Mesenteric fat pad (tissue), 1 donor: ENCODE measurements at regions not wholly inside any gene's neighbourhood (a gene's known extent, or its start where the extent isn't known, plus 50 kb on each side); places are given as distances from the start of the nearest gene placed in this dataset.
A peak's percentile ranks its signal among the peaks of the same experiment; 100 is the strongest.

Experiments
- DNase-seq: peaks from one replicate; pipeline ENCODE4 v3.0.0-alpha.2; 2020; ENCODE audit warnings: low spot score
- donor health status: DM: yes; HTN: yes; CAD: no.

GRCh38 chr7:155983176-155983815 is 171.0 kb upstream of the SHH start:
- DNase-seq: peak; percentile 65

GRCh38 chr7:155981703-155982102 is 169.4 kb upstream of the SHH start:
- DNase-seq: peak; percentile 3

- DNase-seq: peak; percentile 69
Observed at GRCh38 chr7:155980841-155981240, 168.6 kb upstream of the SHH start.

- DNase-seq: peak; percentile 59
Observed at GRCh38 chr7:155979994-155980393, 167.7 kb upstream of the SHH start.

GRCh38 chr7:155979566-155979965 is 167.3 kb upstream of the SHH start:
- peak; percentile 37 for DNase-seq

GRCh38 chr7:155975490-155975889 is 163.2 kb upstream of the SHH start:
- DNase-seq: peak; percentile 67

GRCh38 chr7:155974186-155974897 is 162.1 kb upstream of the SHH start:
- peak; percentile 69 for DNase-seq

GRCh38 chr7:155973451-155973997 is 161.3 kb upstream of the SHH start:
- peak; percentile 76 for DNase-seq

- DNase-seq: peak; percentile 64
Observed at GRCh38 chr7:155972651-155973390, 160.6 kb upstream of the SHH start.

GRCh38 chr7:155972247-155972646 is 160.0 kb upstream of the SHH start:
- no peak for DNase-seq

GRCh38 chr7:155971180-155971770 is 159.0 kb upstream of the SHH start:
- no peak for DNase-seq

- DNase-seq: peak; percentile 75
Observed at GRCh38 chr7:155969192-155969929, 157.1 kb upstream of the SHH start.

GRCh38 chr7:155965010-155965409 is 152.7 kb upstream of the SHH start:
- no peak for DNase-seq

- peak; percentile 81 for DNase-seq
Observed at GRCh38 chr7:155964543-155964942, 152.3 kb upstream of the SHH start.

- DNase-seq: peak; percentile 64
Observed at GRCh38 chr7:155963771-155964195, 151.5 kb upstream of the SHH start.

GRCh38 chr7:155963356-155963755 is 151.1 kb upstream of the SHH start:
- DNase-seq: no peak

GRCh38 chr7:155962968-155963300 is 150.7 kb upstream of the SHH start:
- peak; percentile 88 for DNase-seq

GRCh38 chr7:155962191-155962967 is 150.1 kb upstream of the SHH start:
- peak; percentile 68 for DNase-seq

GRCh38 chr7:155961241-155962190 is 149.3 kb upstream of the SHH start:
- DNase-seq: peak; percentile 87
